GM23338 (cell line): ENCODE measurements at regions not wholly inside any gene's neighbourhood (a gene's known extent, or its start where the extent isn't known, plus 50 kb on each side); places are given as distances from the start of the nearest gene placed in this dataset.

Experiments
- EZH2 ChIP-seq: fragments of 200-600 bp; sonication (generic); IDR thresholded peaks from one replicate; pipeline ENCODE4 v1.8.0; 2017; ENCODE audit warnings: antibody characterized with exemption, mild to moderate bottlenecking, low read depth; ENCODE audit not compliant: unreplicated experiment
- POLR2AphosphoS5 ChIP-seq: IDR thresholded peaks from 2 replicates; pipeline ENCODE4 v1.6.1; 2016; ENCODE audit warnings: antibody characterized with exemption, low read depth
- ZNF114 ChIP-seq: fragments of 250-450 bp; sonication (Bioruptor Pico); IDR thresholded peaks from 2 replicates; pipeline ENCODE4 v1.5.0; 2020; ENCODE audit warnings: mild to moderate bottlenecking, moderate library complexity
- TF ChIP-seq, protein P1 (sequence below), 2 experiments: fragments of 200-600 bp in 1 of 2; sonication (generic) in 1 of 2; conservative IDR thresholded peaks; 2 replicates each; pipeline versions ENCODE4 v1.5.1 to v1.6.1; 2016 to 2017; ENCODE audit warnings: antibody characterized with exemption in 2 of 2, low read depth in 2 of 2, mild to moderate bottlenecking in 2 of 2, moderate library complexity in 1 of 2

DNA sequence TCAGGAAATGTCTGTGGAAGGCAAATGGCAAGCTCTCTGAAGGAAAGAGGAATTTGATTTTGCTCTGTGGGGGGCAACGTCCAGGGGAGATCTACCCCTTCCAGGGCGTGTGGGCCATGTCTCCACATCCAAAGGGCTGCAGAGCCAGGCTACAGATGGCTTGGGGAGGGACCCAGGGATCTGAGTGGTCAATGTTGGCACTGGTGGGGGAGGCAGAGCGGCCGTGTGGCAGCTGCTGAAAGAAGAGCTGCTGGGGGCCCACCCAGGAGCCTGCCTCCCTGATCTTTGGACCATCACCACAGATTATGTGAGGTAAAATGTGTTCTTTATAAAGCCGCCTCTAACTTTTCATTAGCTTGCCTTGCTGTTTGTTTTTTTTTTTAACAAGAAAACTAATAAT is 144.1 kb downstream of the HERPUD2 start:
- no peak for TF ChIP-seq POLR2AphosphoS5
- TF ChIP-seq, protein P1, sequence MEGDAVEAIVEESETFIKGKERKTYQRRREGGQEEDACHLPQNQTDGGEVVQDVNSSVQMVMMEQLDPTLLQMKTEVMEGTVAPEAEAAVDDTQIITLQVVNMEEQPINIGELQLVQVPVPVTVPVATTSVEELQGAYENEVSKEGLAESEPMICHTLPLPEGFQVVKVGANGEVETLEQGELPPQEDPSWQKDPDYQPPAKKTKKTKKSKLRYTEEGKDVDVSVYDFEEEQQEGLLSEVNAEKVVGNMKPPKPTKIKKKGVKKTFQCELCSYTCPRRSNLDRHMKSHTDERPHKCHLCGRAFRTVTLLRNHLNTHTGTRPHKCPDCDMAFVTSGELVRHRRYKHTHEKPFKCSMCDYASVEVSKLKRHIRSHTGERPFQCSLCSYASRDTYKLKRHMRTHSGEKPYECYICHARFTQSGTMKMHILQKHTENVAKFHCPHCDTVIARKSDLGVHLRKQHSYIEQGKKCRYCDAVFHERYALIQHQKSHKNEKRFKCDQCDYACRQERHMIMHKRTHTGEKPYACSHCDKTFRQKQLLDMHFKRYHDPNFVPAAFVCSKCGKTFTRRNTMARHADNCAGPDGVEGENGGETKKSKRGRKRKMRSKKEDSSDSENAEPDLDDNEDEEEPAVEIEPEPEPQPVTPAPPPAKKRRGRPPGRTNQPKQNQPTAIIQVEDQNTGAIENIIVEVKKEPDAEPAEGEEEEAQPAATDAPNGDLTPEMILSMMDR (conservative IDR thresholded peaks at IDR 0.05; ENCODE audit: low read depth in 2 of 2) = no peak
- no peak for TF ChIP-seq EZH2
- no peak for TF ChIP-seq ZNF114
